Right lung (tissue), 2 donors: ENCODE measurements at regions not wholly inside any gene's neighbourhood (a gene's known extent, or its start where the extent isn't known, plus 50 kb on each side); places are given as distances from the start of the nearest gene placed in this dataset.
"Not testable (repeated sequence)": the region's sequence is repeated elsewhere in the genome, so short reads cannot be mapped to it uniquely, and the experiment has no call there.

Experiments used
- DNase-seq, 2 donors: peaks; one replicate each; pipeline ENCODE4 v3.0.0-alpha.2; 2013

- not testable (repeated sequence) for DNase-seq
Measured at GRCh38 chr10:53335803-53336422, 563.3 kb upstream of the MBL2 start.

GRCh38 chr10:53331460-53331859 lies 558.9 kb upstream of the MBL2 start:
- DNase-seq: no peak

- not testable (repeated sequence) for DNase-seq
Measured at GRCh38 chr10:53326401-53327305, 554.1 kb upstream of the MBL2 start.

- no peak for DNase-seq
Measured at GRCh38 chr10:53325066-53325465, 552.5 kb upstream of the MBL2 start.

- peak in 1 of 2 donors; percentile 1 for DNase-seq
Measured at GRCh38 chr10:53315709-53316108, 543.1 kb upstream of the MBL2 start.

GRCh38 chr10:53314876-53315275 lies 542.3 kb upstream of the MBL2 start:
- DNase-seq: peak; percentile 8 to 10

- DNase-seq: no peak
Measured at GRCh38 chr10:53298443-53298842, 525.9 kb upstream of the MBL2 start.

- peak in 1 of 2 donors; percentile 1 for DNase-seq
Measured at GRCh38 chr10:53284615-53285182, 512.1 kb upstream of the MBL2 start.

GRCh38 chr10:53276797-53277196 lies 504.2 kb upstream of the MBL2 start:
- DNase-seq: no peak

- DNase-seq: no peak
Measured at GRCh38 chr10:53269482-53269881, 496.9 kb upstream of the MBL2 start.

GRCh38 chr10:53260213-53260612 lies 487.6 kb upstream of the MBL2 start:
- no peak for DNase-seq

GRCh38 chr10:53256623-53257022 lies 484.0 kb upstream of the MBL2 start:
- peak in 1 of 2 donors; percentile 1 for DNase-seq

- DNase-seq: peak; percentile 64 to 66
Measured at GRCh38 chr10:53255661-53256205, 483.1 kb upstream of the MBL2 start.

GRCh38 chr10:53253221-53253620 lies 480.6 kb upstream of the MBL2 start:
- no peak for DNase-seq

- no peak for DNase-seq
Measured at GRCh38 chr10:53239873-53240272, 467.3 kb upstream of the MBL2 start.

GRCh38 chr10:53236941-53237340 lies 464.4 kb upstream of the MBL2 start:
- no peak for DNase-seq

GRCh38 chr10:53233749-53234148 lies 461.2 kb upstream of the MBL2 start:
- no peak for DNase-seq

- DNase-seq: no peak
Measured at GRCh38 chr10:53230651-53231050, 458.1 kb upstream of the MBL2 start.

- DNase-seq: peak; percentile 6 to 8
Measured at GRCh38 chr10:53223851-53224250, 451.3 kb upstream of the MBL2 start.

GRCh38 chr10:53222806-53223205 lies 450.2 kb upstream of the MBL2 start:
- DNase-seq: no peak

- peak in 1 of 2 donors; percentile 25 for DNase-seq
Measured at GRCh38 chr10:53209944-53210611, 437.5 kb upstream of the MBL2 start.

GRCh38 chr10:53183733-53184132 lies 411.1 kb upstream of the MBL2 start:
- DNase-seq: no peak
